GM21367 (cell line): ENCODE measurements at regions not wholly inside any gene's neighbourhood (a gene's known extent, or its start where the extent isn't known, plus 50 kb on each side); places are given as distances from the start of the nearest gene placed in this dataset.

ENCODE experiments used
- ATAC-seq: cut with Tn5 transposase; IDR thresholded peaks from one replicate; pipeline ENCODE4 v1.9.1; 2021; ENCODE audit not compliant: unreplicated experiment

GRCh38 chr2:183283209-183283608, 159.0 kb downstream of the NUP35 start:
- no peak for ATAC-seq

GRCh38 chr2:183284606-183285005, 160.4 kb downstream of the NUP35 start:
- ATAC-seq: no peak

GRCh38 chr2:183291436-183291835, 167.2 kb downstream of the NUP35 start:
- no peak for ATAC-seq

GRCh38 chr2:183292028-183292427, 167.8 kb downstream of the NUP35 start:
- no peak for ATAC-seq

DNA sequence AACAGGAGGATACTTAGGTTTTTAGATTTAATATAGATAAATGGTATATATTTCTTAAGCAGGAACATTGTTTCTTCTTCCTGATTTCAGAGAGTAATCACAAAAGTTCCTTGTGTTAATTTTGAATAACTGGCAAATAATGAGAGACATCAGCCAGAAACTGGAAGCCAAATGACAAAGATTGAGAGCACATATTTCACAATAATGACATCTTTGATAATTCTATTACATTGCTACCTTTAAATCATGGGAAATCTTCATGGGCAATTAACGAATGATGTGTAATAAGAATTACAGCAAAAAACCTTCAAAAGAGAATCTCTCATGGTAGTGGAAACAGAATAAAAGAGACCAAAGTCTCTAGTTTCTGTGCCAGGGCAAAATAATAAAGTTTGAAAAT, 215.1 kb downstream of the NUP35 start:
- no peak for ATAC-seq

- no peak for ATAC-seq
Observed at GRCh38 chr2:183341057-183341456, 216.8 kb downstream of the NUP35 start.

- no peak for ATAC-seq
Observed at GRCh38 chr2:183347969-183348368, 223.7 kb downstream of the NUP35 start.

DNA sequence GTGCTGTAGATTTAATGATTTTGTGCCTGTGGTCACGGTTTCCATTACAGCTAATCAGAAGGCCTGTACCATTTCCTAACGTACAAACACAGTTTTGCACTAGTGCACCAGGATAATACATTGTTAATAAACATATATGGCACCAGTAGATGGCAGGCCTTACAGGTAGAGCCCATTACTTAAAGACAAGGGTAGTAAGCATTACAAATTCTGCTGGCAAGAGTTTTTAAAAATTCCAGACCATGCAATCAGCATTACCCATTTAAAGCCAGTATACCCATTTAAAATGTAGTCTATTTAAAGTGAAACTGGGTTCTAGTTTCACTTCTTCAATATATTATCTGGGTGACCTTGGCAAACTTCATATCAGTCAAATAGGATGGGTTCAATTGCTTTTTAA, 224.2 kb downstream of the NUP35 start:
- ATAC-seq: peak; percentile 57

DNA sequence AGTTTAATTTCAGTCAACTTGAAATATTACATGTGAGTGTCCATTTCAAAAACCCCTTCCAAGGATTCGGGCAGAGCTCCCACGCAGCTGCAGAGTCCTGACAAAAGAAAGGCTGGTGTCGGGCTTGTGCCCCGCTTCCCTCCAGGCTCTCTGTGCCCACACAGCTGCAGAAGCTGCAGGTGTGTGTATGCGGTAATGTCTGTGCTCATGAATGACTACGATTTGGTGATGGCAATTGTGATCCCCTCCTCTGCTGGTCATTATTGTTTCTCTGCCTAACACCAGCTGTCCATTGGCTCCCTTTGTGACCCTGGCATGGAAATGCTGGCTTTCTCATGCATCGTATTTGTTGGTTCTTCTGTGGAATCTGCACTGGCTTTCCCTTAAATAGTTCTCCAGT, 224.8 kb downstream of the NUP35 start:
- no peak for ATAC-seq

DNA sequence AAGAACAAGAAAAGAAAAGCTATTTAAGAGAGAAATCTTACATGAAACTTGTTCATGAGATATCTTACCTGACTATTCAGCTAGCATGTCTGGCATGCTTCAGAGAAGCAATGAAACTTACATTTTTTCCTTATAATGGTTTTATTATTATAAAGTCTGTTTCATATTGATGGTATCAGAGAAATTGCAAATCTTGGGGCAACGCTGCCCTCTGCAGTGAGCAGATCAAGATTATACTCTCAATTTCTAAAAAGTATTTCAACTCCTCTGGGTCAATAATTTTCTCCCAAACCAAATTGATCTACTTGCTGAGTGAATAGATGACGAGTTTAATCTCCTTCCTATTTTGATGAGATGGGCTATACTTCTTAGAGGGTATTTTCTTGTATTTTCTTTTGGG, 235.6 kb downstream of the NUP35 start:
- no peak for ATAC-seq

GRCh38 chr2:183371545-183371944, 247.3 kb downstream of the NUP35 start:
- no peak for ATAC-seq

DNA sequence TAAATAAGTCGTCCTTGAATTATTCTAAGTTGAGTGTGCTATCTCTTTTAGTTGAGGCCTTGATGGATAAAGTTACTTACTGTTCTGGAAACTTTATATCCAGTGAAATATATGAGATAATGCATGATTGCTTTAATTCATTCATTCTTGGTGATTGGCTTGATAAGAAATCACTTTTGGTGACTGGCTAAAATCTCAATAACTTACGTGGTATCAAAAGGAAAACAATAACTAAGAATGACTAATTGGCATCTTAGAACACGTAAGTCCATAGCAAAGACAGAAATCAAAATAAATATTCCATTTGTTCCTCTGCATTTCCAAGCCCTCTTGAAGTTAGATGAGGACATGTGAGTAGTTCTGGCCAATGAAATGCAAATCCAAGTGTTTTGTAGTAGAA, 251.6 kb downstream of the NUP35 start:
- no peak for ATAC-seq

DNA sequence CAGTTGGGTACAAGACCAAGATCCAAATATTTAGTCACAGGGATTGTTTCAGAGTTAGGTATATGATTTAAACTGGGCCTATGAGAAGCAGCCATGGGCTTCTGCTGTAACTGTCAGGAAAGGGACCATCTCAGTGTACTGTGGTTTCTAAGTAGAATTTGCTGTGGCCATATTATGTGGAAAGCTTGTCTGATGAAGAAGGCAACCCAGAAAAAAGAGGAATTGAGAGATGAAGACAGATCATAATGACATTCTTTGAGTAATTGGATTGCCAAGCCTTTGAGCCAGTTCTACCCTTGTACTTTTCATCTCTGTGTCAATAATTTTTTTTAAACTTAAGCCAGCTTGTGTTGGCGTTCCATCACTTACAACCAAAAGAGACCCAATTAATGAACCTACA, 259.6 kb downstream of the NUP35 start:
- ATAC-seq: no peak

GRCh38 chr2:183389546-183390080, 265.4 kb downstream of the NUP35 start:
- ATAC-seq: no peak

GRCh38 chr2:183390109-183390508, 265.9 kb downstream of the NUP35 start:
- ATAC-seq: no peak

DNA sequence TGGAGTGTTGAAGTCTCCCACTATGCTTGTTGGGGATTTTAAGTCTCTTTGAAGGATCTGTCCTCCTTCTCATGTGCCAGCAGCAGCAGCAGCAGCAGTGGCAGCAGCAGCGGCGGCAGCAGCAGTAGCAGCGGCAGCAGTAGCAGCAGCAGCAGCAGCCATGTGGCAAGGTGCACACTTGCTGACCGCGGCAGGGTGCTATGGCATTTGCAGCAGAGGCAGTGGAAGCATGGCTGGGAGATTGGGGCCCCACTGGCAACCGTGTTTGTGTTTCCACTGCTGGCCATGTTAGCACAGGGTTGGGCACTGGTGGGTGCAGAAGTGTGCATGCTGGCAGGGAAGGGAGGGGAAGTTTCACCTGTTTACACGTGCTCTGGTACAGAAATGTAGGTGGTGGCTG, 280.1 kb downstream of the NUP35 start:
- ATAC-seq: no peak

GRCh38 chr2:183408562-183408961, 284.3 kb downstream of the NUP35 start:
- ATAC-seq: no peak

GRCh38 chr2:183409662-183410061, 285.4 kb downstream of the NUP35 start:
- no peak for ATAC-seq

- no peak for ATAC-seq
Observed at GRCh38 chr2:183416753-183417152, 292.5 kb downstream of the NUP35 start.

- ATAC-seq: no peak
Observed at GRCh38 chr2:183426825-183427224, 302.6 kb downstream of the NUP35 start.

GRCh38 chr2:183427558-183427957, 303.3 kb downstream of the NUP35 start:
- ATAC-seq: no peak

DNA sequence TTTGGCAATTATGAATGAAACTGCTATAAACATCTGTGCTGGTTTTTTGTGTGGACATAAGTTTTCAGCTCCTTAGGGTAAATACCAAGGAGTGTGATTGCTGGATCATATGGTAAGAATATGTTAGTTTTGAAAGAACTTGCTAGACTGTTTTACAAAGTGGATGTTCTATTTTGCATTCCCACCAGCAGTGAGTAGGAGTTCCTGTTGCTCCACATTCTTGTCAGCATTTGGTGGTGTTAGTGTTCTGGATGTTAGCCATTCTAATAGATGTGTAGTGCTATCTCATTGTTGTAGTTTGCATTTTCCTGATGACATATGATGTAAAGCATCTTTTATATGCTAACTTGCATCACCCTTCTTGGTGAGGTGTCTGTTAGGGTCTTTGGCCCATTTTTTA, 304.6 kb downstream of the NUP35 start:
- no peak for ATAC-seq

DNA sequence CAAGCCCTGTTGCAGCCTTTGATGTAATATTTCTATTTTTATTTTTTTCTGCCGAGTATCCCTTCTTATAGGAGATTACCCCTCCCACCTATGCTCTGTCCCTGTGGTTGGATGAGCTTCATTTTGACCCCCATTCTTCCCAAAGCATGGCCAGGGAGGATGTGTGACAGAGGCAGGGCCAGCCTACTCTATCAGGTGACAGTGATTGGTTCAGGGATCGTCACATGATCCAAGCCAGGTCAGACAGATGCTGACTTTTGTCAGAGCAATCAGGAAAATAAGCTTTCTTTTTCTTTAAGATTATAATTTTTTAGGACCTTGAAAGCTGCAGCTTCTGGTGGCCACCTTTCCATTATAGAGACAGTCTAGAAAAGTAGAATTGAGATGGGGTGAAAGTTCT, 314.3 kb downstream of the NUP35 start:
- no peak for ATAC-seq

DNA sequence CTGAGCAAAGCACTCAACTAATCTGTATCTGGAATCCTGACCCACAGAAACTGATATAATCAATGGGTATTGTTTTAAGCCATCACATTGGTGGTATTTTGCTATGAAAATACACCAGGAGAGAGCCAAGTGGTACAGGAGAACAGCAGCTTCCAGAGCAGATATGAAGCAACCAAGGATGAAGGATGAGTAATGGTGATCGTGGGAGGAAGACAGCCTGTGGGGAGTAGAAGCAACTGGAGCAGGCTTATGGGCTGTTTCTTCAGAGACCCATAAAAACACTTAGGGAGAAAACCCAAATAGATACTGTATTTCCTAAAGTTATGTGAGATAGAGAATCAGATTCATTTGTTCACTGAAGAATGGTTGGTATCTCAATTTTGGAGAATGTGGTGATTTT, 330.8 kb downstream of the NUP35 start:
- ATAC-seq: no peak
